ENCODE measurements at regions not wholly inside any gene's neighbourhood (a gene's known extent, or its start where the extent isn't known, plus 50 kb on each side); places are given as distances from the start of the nearest gene placed in this dataset.
"Not testable (repeated sequence)": the region's sequence is repeated elsewhere in the genome, so short reads cannot be mapped to it uniquely, and the experiment has no call there.

GRCh38 chr7:81264116-81264515 lies 345.3 kb upstream of the SEMA3C start:
- no peak for TF ChIP-seq CTCF (conservative IDR thresholded peaks at IDR 0.05; ENCODE audit: low read length)
- no peak for DNase-seq (ENCODE audit: low read depth)
- no peak overlapping the region for H3K4me3 ChIP-seq (ENCODE audit: low read length)

- TF ChIP-seq CTCF (conservative IDR thresholded peaks at IDR 0.05; ENCODE audit: low read length): no peak
- H3K4me3 ChIP-seq (ENCODE audit: low read length): no peak overlapping the region
- DNase-seq (ENCODE audit: low read depth): no peak
Observed at GRCh38 chr7:81260152-81260551, 341.3 kb upstream of the SEMA3C start.

GRCh38 chr7:81256991-81257390 lies 338.1 kb upstream of the SEMA3C start:
- H3K4me3 ChIP-seq (ENCODE audit: low read length): no peak overlapping the region
- TF ChIP-seq CTCF (conservative IDR thresholded peaks at IDR 0.05; ENCODE audit: low read length): peak; percentile 44
- DNase-seq (ENCODE audit: low read depth): peak; percentile 46

- TF ChIP-seq CTCF (conservative IDR thresholded peaks at IDR 0.05; ENCODE audit: low read length): no peak
- no peak for DNase-seq (ENCODE audit: low read depth)
- no peak overlapping the region for H3K4me3 ChIP-seq (ENCODE audit: low read length)
Observed at GRCh38 chr7:81248420-81248819, 329.6 kb upstream of the SEMA3C start.

GRCh38 chr7:81247364-81247763 lies 328.5 kb upstream of the SEMA3C start:
- not testable (repeated sequence) for DNase-seq (ENCODE audit: low read depth); H3K4me3 ChIP-seq (ENCODE audit: low read length)

GRCh38 chr7:81245353-81245752 lies 326.5 kb upstream of the SEMA3C start:
- no peak for TF ChIP-seq CTCF (conservative IDR thresholded peaks at IDR 0.05; ENCODE audit: low read length)
- DNase-seq (ENCODE audit: low read depth): no peak
- no peak overlapping the region for H3K4me3 ChIP-seq (ENCODE audit: low read length)

GRCh38 chr7:81244224-81244623 lies 325.4 kb upstream of the SEMA3C start:
- no peak overlapping the region for H3K4me3 ChIP-seq (ENCODE audit: low read length)
- no peak for TF ChIP-seq CTCF (conservative IDR thresholded peaks at IDR 0.05; ENCODE audit: low read length)
- peak; percentile 13 for DNase-seq (ENCODE audit: low read depth)

- no peak for TF ChIP-seq CTCF (conservative IDR thresholded peaks at IDR 0.05; ENCODE audit: low read length)
- no peak overlapping the region for H3K4me3 ChIP-seq (ENCODE audit: low read length)
- DNase-seq (ENCODE audit: low read depth): no peak
Observed at GRCh38 chr7:81236560-81236959, 317.7 kb upstream of the SEMA3C start.

Measured in AG10803 (cell line).